CD4-positive, CD25-positive, alpha-beta regulatory T cell (primary cell): ENCODE measurements at regions not wholly inside any gene's neighbourhood (a gene's known extent, or its start where the extent isn't known, plus 50 kb on each side); places are given as distances from the start of the nearest gene placed in this dataset.
"Not testable (repeated sequence)": the region's sequence is repeated elsewhere in the genome, so short reads cannot be mapped to it uniquely, and the experiment has no call there.

Source experiments
- ATAC-seq, 2 donors: fragments of 150-1000 bp; cut with Tn5 transposase; one replicate each; pipeline ENCODE4 v1.10.0; 2021; ENCODE audit warnings: low read depth in 2 of 2, moderate number of reproducible peaks in 2 of 2, moderate library complexity in 1 of 2
- DNase-seq, 3 donors: peaks; one replicate each; pipeline versions ENCODE4 v3.0.0 to v3.0.0-alpha.2; 2012 to 2022; ENCODE audit warnings: mixed read lengths in 1 of 3
- H3K27ac ChIP-seq: one replicate; pipeline ENCODE4 v1.7.0; 2013; ENCODE audit warnings: mild to moderate bottlenecking, low read length; ENCODE audit not compliant: insufficient read depth, poor library complexity, severe bottlenecking
- H3K27me3 ChIP-seq: one replicate; pipeline ENCODE4 v1.7.0; 2013; ENCODE audit warnings: low read length; ENCODE audit not compliant: control insufficient read depth, insufficient read depth
- H3K36me3 ChIP-seq: one replicate; pipeline ENCODE4 v1.7.0; 2013; ENCODE audit warnings: mild to moderate bottlenecking, low read length, moderate library complexity; ENCODE audit not compliant: control insufficient read depth, insufficient read depth
- H3K4me1 ChIP-seq: 2 replicates; pipeline ENCODE4 v1.7.0; 2013; ENCODE audit warnings: mild to moderate bottlenecking, low read length; ENCODE audit not compliant: insufficient read depth, control insufficient read depth, poor library complexity, severe bottlenecking
- H3K4me3 ChIP-seq: one replicate; pipeline ENCODE4 v1.7.0; 2013; ENCODE audit warnings: low read depth, mild to moderate bottlenecking, low read length, moderate library complexity
- H3K9me3 ChIP-seq, 2 experiments: 1 replicate in 1 of 2; 2 replicates in 1 of 2; pipeline ENCODE4 v1.7.0; 2013; ENCODE audit warnings: low read length in 2 of 2, mild to moderate bottlenecking in 1 of 2, moderate library complexity in 1 of 2; ENCODE audit not compliant: control insufficient read depth in 2 of 2
- H3K27ac Mint-ChIP-seq, 3 donors: one replicate each; pipeline ENCODE4 v1.8.0; 2020 to 2022; ENCODE audit warnings: mild to moderate bottlenecking in 3 of 3, mixed read lengths in 3 of 3, moderate library complexity in 2 of 3
- H3K27me3 Mint-ChIP-seq: one replicate; pipeline ENCODE4 v1.8.0; 2022; ENCODE audit warnings: mild to moderate bottlenecking, mixed read lengths
- H3K36me3 Mint-ChIP-seq: one replicate; pipeline ENCODE4 v1.8.0; 2020; ENCODE audit warnings: mixed read lengths
- H3K4me1 Mint-ChIP-seq, 4 donors: one replicate each; pipeline ENCODE4 v1.8.0; 2020 to 2022; ENCODE audit warnings: mixed read lengths in 4 of 4, mild to moderate bottlenecking in 1 of 4
- H3K4me3 Mint-ChIP-seq, 4 donors: one replicate each; pipeline ENCODE4 v1.8.0; 2020 to 2022; ENCODE audit warnings: mild to moderate bottlenecking in 4 of 4, mixed read lengths in 4 of 4, moderate library complexity in 3 of 4
- H3K9me3 Mint-ChIP-seq, 7 donors: one replicate each; pipeline ENCODE4 v1.8.0; 2020 to 2022; ENCODE audit warnings: mixed read lengths in 7 of 7, mild to moderate bottlenecking in 3 of 7, moderate library complexity in 2 of 7

DNA sequence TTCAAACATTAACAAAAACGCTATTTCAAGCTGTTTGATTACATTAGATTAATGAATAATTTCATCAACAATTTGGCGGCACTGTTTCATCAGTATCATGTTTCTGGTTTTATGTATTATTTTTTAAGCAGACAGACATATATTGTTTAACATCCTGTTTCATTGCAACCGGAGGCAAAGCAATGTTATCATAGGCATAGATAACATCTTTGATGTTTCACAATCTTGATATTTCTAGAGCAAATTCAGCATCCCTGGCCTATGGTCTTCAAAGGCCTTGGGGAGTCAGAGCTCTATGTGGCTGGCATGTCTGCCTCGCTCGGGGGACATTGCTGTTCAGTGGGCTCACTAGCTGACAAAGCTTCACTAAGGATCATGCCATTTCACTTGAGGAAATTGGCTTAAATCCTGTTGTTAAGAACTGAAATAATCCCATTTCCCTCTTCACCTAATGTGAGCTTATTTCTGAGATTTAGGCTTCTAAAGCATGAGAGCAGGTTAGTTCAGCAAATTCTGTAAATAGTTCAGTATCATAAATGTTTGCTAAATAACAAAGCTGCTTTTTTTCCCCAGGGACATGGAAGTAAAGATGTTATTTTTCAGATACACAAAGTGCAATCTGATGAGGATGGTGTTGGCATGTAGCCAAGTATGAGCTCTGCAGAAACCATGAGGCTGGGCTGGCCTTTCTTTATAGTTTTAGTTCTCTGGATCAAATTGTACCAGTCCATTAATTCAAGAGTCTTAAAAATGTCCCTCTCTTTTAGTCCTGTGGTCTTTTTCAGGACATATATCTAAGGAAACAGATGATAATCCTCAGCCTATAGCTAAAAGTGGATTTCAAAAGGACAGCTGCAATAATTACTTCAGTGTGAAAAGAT lies 941.4 kb downstream of the PLOD2 start:
- H3K4me3 Mint-ChIP-seq: no peak overlapping the region
- H3K27ac Mint-ChIP-seq: no peak overlapping the region
- ATAC-seq (no peak), DNase-seq (no peak)
- Histone ChIP-seq H3K27ac (no peak overlapping the region), H3K9me3 (peaks cover 6% of the 10 kb centered on the region in 2 experiments), H3K4me1 (no peaks in the 10 kb centered on the region), H3K36me3 (no peaks in the 10 kb centered on the region), H3K4me3 (no peak overlapping the region), H3K27me3 (no peaks in the 10 kb centered on the region)
- no peaks in the 10 kb centered on the region for H3K27me3 Mint-ChIP-seq
- peaks cover 0 to 10% (median 3%) of the 10 kb centered on the region in 7 donors for H3K9me3 Mint-ChIP-seq
- no peaks in the 10 kb centered on the region for H3K36me3 Mint-ChIP-seq
- no peaks in the 10 kb centered on the region for H3K4me1 Mint-ChIP-seq

DNA sequence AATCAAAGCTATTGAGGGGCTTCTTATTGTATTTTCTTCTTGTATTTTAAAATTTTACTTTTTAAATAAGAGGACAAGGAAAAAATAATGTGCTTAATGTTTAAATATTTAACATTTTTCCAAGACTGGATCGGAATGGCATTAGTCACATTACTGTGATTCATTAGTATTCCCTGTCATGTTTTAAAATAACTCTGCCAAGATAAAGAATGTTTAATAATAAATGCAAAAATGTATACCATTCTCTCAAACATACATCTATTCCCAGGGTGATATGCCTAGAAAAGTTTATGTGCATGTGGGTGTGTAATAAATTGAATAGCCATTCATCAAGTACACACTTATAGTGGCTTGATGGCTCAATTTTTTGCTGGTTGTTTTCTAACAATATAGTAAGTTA lies 936.1 kb downstream of the PLOD2 start:
- no peaks in the 10 kb centered on the region for H3K36me3 ChIP-seq
- H3K9me3 Mint-ChIP-seq: peaks cover 0 to 7% (median 2%) of the 10 kb centered on the region in 7 donors
- ATAC-seq (no peak), DNase-seq (no peak)
- H3K27ac ChIP-seq: no peak overlapping the region
- no peaks in the 10 kb centered on the region for H3K27me3 Mint-ChIP-seq
- H3K4me3 ChIP-seq: no peak overlapping the region
- H3K9me3 ChIP-seq: peaks cover 6% of the 10 kb centered on the region in 2 experiments
- no peaks in the 10 kb centered on the region for H3K27me3 ChIP-seq
- H3K27ac Mint-ChIP-seq: no peak overlapping the region
- no peaks in the 10 kb centered on the region for H3K36me3 Mint-ChIP-seq
- no peaks in the 10 kb centered on the region for H3K4me1 ChIP-seq
- H3K4me3 Mint-ChIP-seq: no peak overlapping the region
- no peaks in the 10 kb centered on the region for H3K4me1 Mint-ChIP-seq

DNA sequence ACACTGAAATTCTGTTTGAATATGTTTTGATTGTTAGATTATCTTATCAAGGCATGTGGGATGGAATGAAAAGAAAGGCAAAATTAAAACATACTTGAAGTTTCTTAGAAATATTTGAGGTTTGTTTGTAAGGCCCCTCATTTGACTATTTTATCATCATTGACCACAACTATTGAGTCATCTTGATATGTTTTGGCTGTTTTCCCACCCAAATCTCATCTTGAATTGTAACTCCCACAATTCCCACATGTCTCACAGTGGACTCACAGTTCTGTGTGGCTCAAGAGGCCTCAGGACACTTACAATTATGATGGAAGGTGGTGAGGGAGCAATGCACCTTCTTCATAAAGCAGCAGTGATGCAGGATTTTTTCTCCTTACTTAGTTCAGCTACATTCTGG lies 917.1 kb downstream of the PLOD2 start:
- peaks cover 1 to 23% (median 11%) of the 10 kb centered on the region in 7 donors for H3K9me3 Mint-ChIP-seq
- H3K9me3 ChIP-seq: no peaks in the 10 kb centered on the region
- no peaks in the 10 kb centered on the region for H3K4me1 ChIP-seq
- H3K27me3 Mint-ChIP-seq: no peaks in the 10 kb centered on the region
- no peaks in the 10 kb centered on the region for H3K27me3 ChIP-seq
- H3K4me3 ChIP-seq: no peak overlapping the region
- no peak overlapping the region for H3K4me3 Mint-ChIP-seq
- no peak overlapping the region for H3K27ac Mint-ChIP-seq
- DNase-seq: no peak
- H3K36me3 ChIP-seq: no peaks in the 10 kb centered on the region
- no peaks in the 10 kb centered on the region for H3K36me3 Mint-ChIP-seq
- no peak for ATAC-seq
- no peak overlapping the region for H3K27ac ChIP-seq
- H3K4me1 Mint-ChIP-seq: no peaks in the 10 kb centered on the region

DNA sequence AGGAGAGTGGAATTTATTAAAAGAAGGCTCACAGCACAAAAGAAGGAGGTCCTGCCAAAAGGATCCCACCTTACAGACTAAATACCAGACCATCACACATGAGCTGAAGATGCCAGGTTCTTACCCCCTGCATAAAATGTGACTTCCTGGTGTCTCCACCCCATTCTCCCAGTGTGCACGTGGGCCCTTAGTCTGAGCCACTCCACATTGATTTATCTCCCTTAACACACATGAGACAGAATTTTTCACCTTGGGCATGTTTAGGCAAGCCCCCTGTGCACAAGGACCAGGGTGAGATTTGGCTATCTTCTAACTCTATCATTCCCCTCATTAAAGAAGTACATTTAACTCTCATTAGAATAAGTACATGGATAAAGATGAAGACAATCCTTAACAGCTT lies 916.7 kb downstream of the PLOD2 start:
- Mint-ChIP-seq H3K4me3 (no peak overlapping the region), H3K36me3 (no peaks in the 10 kb centered on the region), H3K4me1 (no peaks in the 10 kb centered on the region), H3K9me3 (peaks cover 1 to 27% (median 11%) of the 10 kb centered on the region in 7 donors), H3K27me3 (no peaks in the 10 kb centered on the region), H3K27ac (no peak overlapping the region)
- Histone ChIP-seq H3K9me3 (no peaks in the 10 kb centered on the region), H3K27me3 (no peaks in the 10 kb centered on the region), H3K27ac (no peak overlapping the region), H3K36me3 (no peaks in the 10 kb centered on the region), H3K4me3 (no peak overlapping the region), H3K4me1 (no peaks in the 10 kb centered on the region)
- ATAC-seq (no peak), DNase-seq (no peak)

DNA sequence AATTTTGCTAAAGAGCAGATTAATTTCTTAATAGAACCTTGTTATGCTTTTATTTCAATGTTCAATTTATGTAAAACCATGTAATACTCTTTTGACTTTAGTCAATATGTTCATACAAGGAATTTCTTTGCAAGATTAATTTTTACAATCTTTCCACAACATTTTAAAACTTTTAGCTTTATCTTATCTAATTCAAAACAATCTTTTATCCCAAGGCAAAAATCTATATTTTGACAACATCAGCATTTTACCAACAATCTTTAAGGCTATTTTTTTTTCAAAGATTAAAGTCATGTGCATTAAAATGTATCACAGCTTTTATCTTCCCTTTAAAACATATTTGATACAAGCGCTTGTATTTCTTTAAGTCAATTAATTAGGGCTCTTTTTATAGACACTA lies 914.7 kb downstream of the PLOD2 start:
- Histone ChIP-seq H3K4me3 (no peak overlapping the region), H3K36me3 (no peaks in the 10 kb centered on the region), H3K27me3 (no peaks in the 10 kb centered on the region), H3K27ac (no peak overlapping the region), H3K4me1 (no peaks in the 10 kb centered on the region), H3K9me3 (peaks cover 2 to 5% of the 10 kb centered on the region in 2 experiments)
- H3K4me1 Mint-ChIP-seq: no peaks in the 10 kb centered on the region
- no peaks in the 10 kb centered on the region for H3K27me3 Mint-ChIP-seq
- ATAC-seq (no peak), DNase-seq (no peak)
- H3K4me3 Mint-ChIP-seq: no peak overlapping the region
- H3K9me3 Mint-ChIP-seq: peaks cover 0 to 23% (median 7%) of the 10 kb centered on the region in 7 donors
- no peaks in the 10 kb centered on the region for H3K36me3 Mint-ChIP-seq
- H3K27ac Mint-ChIP-seq: no peak overlapping the region

DNA sequence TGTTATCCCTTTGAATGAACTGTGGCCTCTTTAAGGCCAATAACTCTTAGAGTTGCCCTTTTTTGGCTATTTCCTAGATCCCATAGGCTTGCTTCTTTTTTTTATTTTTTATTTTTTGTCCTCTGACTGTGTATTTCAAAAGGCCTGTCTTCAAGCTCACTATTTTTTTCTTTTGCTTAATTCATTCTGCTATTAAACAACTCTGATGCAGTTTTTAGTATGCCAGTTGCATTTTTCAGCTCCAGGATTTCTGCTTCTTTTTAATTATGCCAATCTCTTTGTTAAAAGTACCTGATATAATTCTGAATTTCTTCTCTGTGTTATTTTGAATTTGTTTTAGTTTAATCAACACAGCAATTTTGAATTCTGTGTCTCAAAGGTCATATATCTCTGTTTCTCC lies 912.1 kb downstream of the PLOD2 start:
- Mint-ChIP-seq H3K36me3 (no peaks in the 10 kb centered on the region), H3K4me3 (no peak overlapping the region), H3K27me3 (no peaks in the 10 kb centered on the region), H3K9me3 (peaks cover 0 to 26% (median 10%) of the 10 kb centered on the region in 7 donors), H3K4me1 (no peaks in the 10 kb centered on the region), H3K27ac (no peak overlapping the region)
- no peak for DNase-seq
- Histone ChIP-seq H3K4me3 (no peak overlapping the region), H3K9me3 (peaks cover 2 to 5% of the 10 kb centered on the region in 2 experiments), H3K4me1 (no peaks in the 10 kb centered on the region), H3K27me3 (no peaks in the 10 kb centered on the region), H3K36me3 (no peaks in the 10 kb centered on the region), H3K27ac (no peak overlapping the region)
- ATAC-seq: no peak

DNA sequence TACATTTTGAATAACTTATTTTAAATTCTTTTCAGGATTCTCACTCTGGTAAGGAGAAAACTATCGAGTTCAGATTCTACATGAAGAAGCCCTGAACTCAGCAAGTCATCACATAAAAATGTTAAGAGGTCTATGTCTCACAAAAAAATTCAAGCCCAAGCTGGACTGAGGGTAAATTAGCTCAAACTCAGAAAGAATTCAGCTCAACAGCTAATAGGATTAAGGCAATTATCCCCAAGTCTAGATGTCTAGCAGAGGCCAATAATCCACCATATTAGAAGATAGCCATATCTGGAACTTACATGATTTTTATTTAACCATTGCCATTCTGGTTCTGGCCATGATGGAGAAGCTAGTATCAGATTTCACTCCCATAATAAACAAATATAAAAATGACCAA lies 909.7 kb downstream of the PLOD2 start:
- Mint-ChIP-seq H3K4me3 (no peak overlapping the region), H3K27me3 (no peaks in the 10 kb centered on the region), H3K27ac (no peak overlapping the region), H3K9me3 (peaks cover 0 to 26% (median 9%) of the 10 kb centered on the region in 7 donors), H3K36me3 (no peaks in the 10 kb centered on the region), H3K4me1 (no peaks in the 10 kb centered on the region)
- DNase-seq (no peak), ATAC-seq (no peak)
- Histone ChIP-seq H3K9me3 (peaks cover 2 to 5% of the 10 kb centered on the region in 2 experiments), H3K4me1 (no peaks in the 10 kb centered on the region), H3K27ac (no peak overlapping the region), H3K4me3 (no peak overlapping the region), H3K27me3 (no peaks in the 10 kb centered on the region), H3K36me3 (no peaks in the 10 kb centered on the region)

DNA sequence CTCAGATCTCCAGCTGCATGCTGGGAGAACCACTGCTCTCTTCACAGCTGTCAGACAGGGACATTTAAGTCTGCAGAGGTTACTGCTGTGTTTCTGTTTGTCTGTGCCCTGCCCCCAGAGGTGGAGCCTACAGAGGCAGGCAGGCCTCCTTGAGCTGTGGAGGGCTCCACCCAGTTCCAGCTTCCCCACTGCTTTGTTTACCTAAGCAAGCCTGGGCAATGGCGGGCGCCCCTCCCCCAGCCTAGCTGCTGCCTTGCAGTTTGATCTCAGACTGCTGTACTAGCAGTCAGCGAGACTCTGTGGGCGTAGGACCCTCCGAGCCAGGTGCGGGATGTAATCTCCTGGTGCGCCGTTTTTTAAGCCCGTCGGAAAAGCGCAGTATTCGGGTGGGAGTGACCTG lies 903.0 kb downstream of the PLOD2 start:
- H3K4me1 ChIP-seq, H3K9me3 ChIP-seq, H3K9me3 Mint-ChIP-seq, ATAC-seq, H3K27ac Mint-ChIP-seq, H3K27ac ChIP-seq, H3K27me3 ChIP-seq, H3K36me3 Mint-ChIP-seq, DNase-seq, H3K4me3 ChIP-seq, H3K4me1 Mint-ChIP-seq, H3K27me3 Mint-ChIP-seq, H3K36me3 ChIP-seq, H3K4me3 Mint-ChIP-seq: not testable (repeated sequence)
